ENCODE measurements at regions not wholly inside any gene's neighbourhood (a gene's known extent, or its start where the extent isn't known, plus 50 kb on each side); places are given as distances from the start of the nearest gene placed in this dataset.

- ChIA-PET CTCF (no interaction called here), POLR2A (no interaction called here)
These were observed 326.1 kb upstream of the NCAM1 start for GRCh38 chr11:112634995-112635737.

GRCh38 chr11:112637076-112637475, 324.1 kb upstream of the NCAM1 start:
- intact Hi-C loops (cut with DNase I, micrococcal nuclease): no loop called here
- no peak for TF ChIP-seq CTCF (IDR thresholded peaks at IDR 0.05)
- Histone ChIP-seq H3K4me3 (ENCODE audit: low read length) (no peak overlapping the region), H3K27ac (ENCODE audit: low read depth in 1 of 2, low read length in 2 of 2) (no peak overlapping the region), H3K4me1 (ENCODE audit: insufficient read depth, low read length) (no peaks in the 10 kb centered on the region), H3K9me3 (ENCODE audit: control insufficient read depth in 1 of 2, insufficient read depth in 1 of 2, low read length in 2 of 2) (peaks cover 0 to 4% of the 10 kb centered on the region in 2 experiments), H3K36me3 (ENCODE audit: insufficient read depth, low read length) (no peaks in the 10 kb centered on the region), H3K27me3 (ENCODE audit: control insufficient read depth in 1 of 2, insufficient read depth in 2 of 2, low read length in 2 of 2) (peaks cover 0 to 7% of the 10 kb centered on the region in 2 experiments)
- ATAC-seq (ENCODE audit: poor library complexity) (no peak), DNase-seq (no peak)
- H3K9me3 Mint-ChIP-seq: peaks cover 9% of the 10 kb centered on the region
- no peak overlapping the region for H3K4me3 Mint-ChIP-seq
- H3K27ac Mint-ChIP-seq: no peak overlapping the region
- CTCF ChIA-PET: no interaction called here
- H3K36me3 Mint-ChIP-seq (ENCODE audit: low read depth): no peaks in the 10 kb centered on the region
- no peaks in the 10 kb centered on the region for H3K4me1 Mint-ChIP-seq (ENCODE audit: low read depth)
- POLR2A ChIA-PET: no interaction called here
- peaks cover 31% of the 10 kb centered on the region for H3K27me3 Mint-ChIP-seq

More at GRCh38 chr11:112634995-112635737, 326.1 kb upstream of the NCAM1 start:
- no peak for TF ChIP-seq CTCF (IDR thresholded peaks at IDR 0.05)
- no peak for DNase-seq
- Histone ChIP-seq H3K4me3 (ENCODE audit: low read length) (no peak overlapping the region), H3K9me3 (ENCODE audit: control insufficient read depth in 1 of 2, insufficient read depth in 1 of 2, low read length in 2 of 2) (peaks cover 0 to 4% of the 10 kb centered on the region in 2 experiments), H3K36me3 (ENCODE audit: insufficient read depth, low read length) (no peaks in the 10 kb centered on the region), H3K4me1 (ENCODE audit: insufficient read depth, low read length) (no peaks in the 10 kb centered on the region), H3K27ac (ENCODE audit: low read depth in 1 of 2, low read length in 2 of 2) (no peak overlapping the region), H3K27me3 (ENCODE audit: control insufficient read depth in 1 of 2, insufficient read depth in 2 of 2, low read length in 2 of 2) (peaks cover 0 to 7% of the 10 kb centered on the region in 2 experiments)
- H3K36me3 Mint-ChIP-seq (ENCODE audit: low read depth): no peaks in the 10 kb centered on the region
- intact Hi-C loops (cut with DNase I, micrococcal nuclease): no loop called here
- peaks cover 3% of the 10 kb centered on the region for H3K9me3 Mint-ChIP-seq
- no peak overlapping the region for H3K4me3 Mint-ChIP-seq
- H3K4me1 Mint-ChIP-seq (ENCODE audit: low read depth): no peaks in the 10 kb centered on the region
- H3K27me3 Mint-ChIP-seq: peaks cover 44% of the 10 kb centered on the region
- no peak overlapping the region for H3K27ac Mint-ChIP-seq
- ATAC-seq (ENCODE audit: poor library complexity): no peak

- Mint-ChIP-seq H3K36me3 (ENCODE audit: low read depth) (no peaks in the 10 kb centered on the region), H3K4me3 (no peak overlapping the region), H3K9me3 (peaks cover 9% of the 10 kb centered on the region), H3K27me3 (peaks cover 31% of the 10 kb centered on the region), H3K4me1 (ENCODE audit: low read depth) (no peaks in the 10 kb centered on the region), H3K27ac (no peak overlapping the region)
- Histone ChIP-seq H3K4me1 (ENCODE audit: insufficient read depth, low read length) (no peaks in the 10 kb centered on the region), H3K36me3 (ENCODE audit: insufficient read depth, low read length) (no peaks in the 10 kb centered on the region), H3K9me3 (ENCODE audit: control insufficient read depth in 1 of 2, insufficient read depth in 1 of 2, low read length in 2 of 2) (peaks cover 0 to 4% of the 10 kb centered on the region in 2 experiments), H3K27me3 (ENCODE audit: control insufficient read depth in 1 of 2, insufficient read depth in 2 of 2, low read length in 2 of 2) (peaks cover 0 to 7% of the 10 kb centered on the region in 2 experiments), H3K4me3 (ENCODE audit: low read length) (no peak overlapping the region), H3K27ac (ENCODE audit: low read depth in 1 of 2, low read length in 2 of 2) (no peak overlapping the region)
- TF ChIP-seq CTCF (IDR thresholded peaks at IDR 0.05): no peak
- no peak for DNase-seq
- POLR2A ChIA-PET: no interaction called here
- intact Hi-C loops (cut with DNase I, micrococcal nuclease): no loop called here
- CTCF ChIA-PET: no interaction called here
- no peak for ATAC-seq (ENCODE audit: poor library complexity)
These were observed 323.3 kb upstream of the NCAM1 start for GRCh38 chr11:112637876-112638275.

All from CD4-positive, alpha-beta T cell (primary cell).